CD14-positive monocyte (primary cell): ENCODE measurements at regions not wholly inside any gene's neighbourhood (a gene's known extent, or its start where the extent isn't known, plus 50 kb on each side); places are given as distances from the start of the nearest gene placed in this dataset.

Experiments used
- DNase-seq, 3 donors: peaks; one replicate each; pipeline ENCODE4 v3.0.0-alpha.2; 2011 to 2022
- H2AFZ ChIP-seq: 2 replicates; pipeline ENCODE4 v1.6.0; 2012; ENCODE audit warnings: mild to moderate bottlenecking, low read depth, low read length, inconsistent platforms; ENCODE audit not compliant: insufficient read depth, poor library complexity, severe bottlenecking
- H3K27ac ChIP-seq, 2 donors: 1 replicate in 1 of 2; 2 replicates in 1 of 2; pipeline ENCODE4 v1.5.1; 2012 to 2013; ENCODE audit warnings: low read length in 2 of 2, control low read depth in 1 of 2, inconsistent platforms in 1 of 2, low read depth in 1 of 2, mild to moderate bottlenecking in 1 of 2
- H3K27me3 ChIP-seq, 2 donors: one replicate each; pipeline versions ENCODE4 v1.6.0 to v1.6.1; 2011 to 2013; ENCODE audit warnings: low read length in 2 of 2; ENCODE audit not compliant: control insufficient read depth in 2 of 2, insufficient read depth in 2 of 2
- H3K36me3 ChIP-seq, 2 donors: replicated peaks in 1 of 2; 1 replicate in 1 of 2; 2 replicates in 1 of 2; pipeline versions ENCODE4 v1.5.1 to v1.6.1; 2012 to 2013; ENCODE audit warnings: low read length in 2 of 2, control low read depth in 1 of 2, inconsistent platforms in 1 of 2, mild to moderate bottlenecking in 1 of 2; ENCODE audit not compliant: insufficient read depth in 2 of 2, control insufficient read depth in 1 of 2
- H3K4me1 ChIP-seq, 2 donors: 1 replicate in 1 of 2; 2 replicates in 1 of 2; pipeline versions ENCODE4 v1.5.1 to v1.6.1; 2012 to 2013; ENCODE audit warnings: low read length in 2 of 2, control low read depth in 1 of 2, inconsistent platforms in 1 of 2, mild to moderate bottlenecking in 1 of 2, moderate library complexity in 1 of 2; ENCODE audit not compliant: insufficient read depth in 2 of 2, control insufficient read depth in 1 of 2
- H3K4me2 ChIP-seq: replicated peaks from 2 replicates; pipeline ENCODE3; 2012; ENCODE audit warnings: low read length, moderate library complexity, mild to moderate bottlenecking; ENCODE audit not compliant: poor library complexity, severe bottlenecking; ENCODE audit errors: extremely low read depth
- H3K4me3 ChIP-seq, 3 experiments: fragments of 200-600 bp in 1 of 3; sonication (generic) in 1 of 3; replicated peaks in 1 of 3; 1 replicate in 2 of 3; 2 replicates in 1 of 3; pipeline ENCODE4 v1.5.1; 2011 to 2013; ENCODE audit warnings: low read length in 3 of 3, mild to moderate bottlenecking in 3 of 3, control low read depth in 2 of 3, low read depth in 2 of 3, inconsistent platforms in 1 of 3, moderate library complexity in 1 of 3
- H3K79me2 ChIP-seq: 2 replicates; pipeline ENCODE4 v1.6.0; 2012; ENCODE audit warnings: mild to moderate bottlenecking, control low read depth, inconsistent platforms, low read length, moderate library complexity; ENCODE audit not compliant: insufficient read depth
- H3K9ac ChIP-seq: 2 replicates; pipeline ENCODE4 v1.6.0; 2017; ENCODE audit warnings: low read length, mild to moderate bottlenecking; ENCODE audit not compliant: insufficient read depth, poor library complexity, severe bottlenecking
- H3K9me3 ChIP-seq, 2 donors: replicated peaks in 1 of 2; 1 replicate in 1 of 2; 2 replicates in 1 of 2; pipeline versions ENCODE4 v1.5.1 to v1.6.1; 2012 to 2013; ENCODE audit warnings: low read length in 2 of 2, control low read depth in 1 of 2; ENCODE audit not compliant: control insufficient read depth in 1 of 2, insufficient read depth in 1 of 2
- H4K20me1 ChIP-seq: 2 replicates; pipeline ENCODE4 v1.6.0; 2012; ENCODE audit warnings: mild to moderate bottlenecking, low read length, control low read depth, moderate library complexity; ENCODE audit not compliant: insufficient read depth
- H3K27ac Mint-ChIP-seq, 7 donors: one replicate each; pipeline ENCODE4 v1.8.0; 2020; ENCODE audit warnings: mild to moderate bottlenecking in 7 of 7, mixed read lengths in 7 of 7, moderate library complexity in 6 of 7, inconsistent platforms in 2 of 7
- H3K27me3 Mint-ChIP-seq, 3 donors: one replicate each; pipeline ENCODE4 v1.8.0; 2021 to 2022; ENCODE audit warnings: low read depth in 3 of 3, mild to moderate bottlenecking in 3 of 3, mixed read lengths in 3 of 3, moderate library complexity in 3 of 3, inconsistent platforms in 1 of 3
- H3K36me3 Mint-ChIP-seq, 2 donors: one replicate each; pipeline ENCODE4 v1.8.0; 2020; ENCODE audit warnings: mixed read lengths in 2 of 2, inconsistent platforms in 1 of 2, mild to moderate bottlenecking in 1 of 2
- H3K4me1 Mint-ChIP-seq: one replicate; pipeline ENCODE4 v1.8.0; 2020; ENCODE audit warnings: mild to moderate bottlenecking, mixed read lengths
- H3K4me3 Mint-ChIP-seq, 2 donors: one replicate each; pipeline ENCODE4 v1.8.0; 2020; ENCODE audit warnings: mild to moderate bottlenecking in 2 of 2, mixed read lengths in 2 of 2, moderate library complexity in 1 of 2
- H3K9me3 Mint-ChIP-seq, 7 donors: one replicate each; pipeline ENCODE4 v1.8.0; 2020 to 2022; ENCODE audit warnings: mixed read lengths in 7 of 7, mild to moderate bottlenecking in 6 of 7, moderate library complexity in 6 of 7, inconsistent platforms in 2 of 7
- WGBS: methylation state at CpG from one replicate; pipeline ENCODE4 v1.1.5; 2013; ENCODE audit warnings: missing lambda C conversion rate; ENCODE audit not compliant: insufficient coverage; 5-methylcytosine and 5-hydroxymethylcytosine counted together
- intact Hi-C, 2 donors: fragments of 100-400 bp; cut with micrococcal nuclease; formaldehyde crosslinking; loops; one replicate each; pipeline versions ENCODE4 v1.15.0 to v1.15.1; 2023
- TF ChIP-seq, protein P1 (sequence below): fragments of 200-600 bp; IDR thresholded peaks from one replicate; pipeline ENCODE4 v1.8.0; 2022; ENCODE audit warnings: antibody characterized with exemption, mild to moderate bottlenecking

DNA sequence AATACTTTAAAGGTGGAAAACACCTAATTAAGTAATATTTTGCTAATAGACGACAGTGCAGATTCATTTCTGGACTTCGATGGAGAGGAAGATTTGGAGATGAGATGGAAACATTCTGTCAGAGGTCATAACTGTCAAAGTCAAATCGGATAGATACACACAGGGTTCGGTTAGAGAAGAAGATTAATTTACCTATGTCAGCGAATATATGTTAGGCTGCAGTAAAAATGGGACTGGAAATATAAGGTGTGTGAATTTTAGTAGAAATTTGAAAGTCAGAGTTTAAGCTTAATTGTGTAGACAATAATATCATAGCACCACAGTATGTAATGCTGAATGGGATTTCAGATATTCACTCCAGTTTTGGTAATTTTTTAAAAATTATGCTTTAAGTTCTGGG, 1020.3 kb upstream of the ACO1 start:
- Mint-ChIP-seq H3K27ac (no peak overlapping the region), H3K27me3 (no peaks in the 10 kb centered on the region), H3K9me3 (peaks cover 0 to 4% (median 0%) of the 10 kb centered on the region in 7 donors), H3K4me3 (no peak overlapping the region), H3K4me1 (no peaks in the 10 kb centered on the region), H3K36me3 (no peaks in the 10 kb centered on the region)
- H3K9ac ChIP-seq = no peak overlapping the region
- intact Hi-C loops = no loop called here
- no peaks in the 10 kb centered on the region for H3K27me3 ChIP-seq
- H3K9me3 ChIP-seq = no peaks in the 10 kb centered on the region
- H2AFZ ChIP-seq = no peak overlapping the region
- no peak overlapping the region for H3K27ac ChIP-seq
- no peak overlapping the region for H3K4me2 ChIP-seq
- H3K4me3 ChIP-seq = no peak overlapping the region
- no peaks in the 10 kb centered on the region for H4K20me1 ChIP-seq
- H3K79me2 ChIP-seq = no peaks in the 10 kb centered on the region
- no peaks in the 10 kb centered on the region for H3K4me1 ChIP-seq
- 100% methylated on average over 3 of the region's 5 CpGs for WGBS
- TF ChIP-seq, protein P1, sequence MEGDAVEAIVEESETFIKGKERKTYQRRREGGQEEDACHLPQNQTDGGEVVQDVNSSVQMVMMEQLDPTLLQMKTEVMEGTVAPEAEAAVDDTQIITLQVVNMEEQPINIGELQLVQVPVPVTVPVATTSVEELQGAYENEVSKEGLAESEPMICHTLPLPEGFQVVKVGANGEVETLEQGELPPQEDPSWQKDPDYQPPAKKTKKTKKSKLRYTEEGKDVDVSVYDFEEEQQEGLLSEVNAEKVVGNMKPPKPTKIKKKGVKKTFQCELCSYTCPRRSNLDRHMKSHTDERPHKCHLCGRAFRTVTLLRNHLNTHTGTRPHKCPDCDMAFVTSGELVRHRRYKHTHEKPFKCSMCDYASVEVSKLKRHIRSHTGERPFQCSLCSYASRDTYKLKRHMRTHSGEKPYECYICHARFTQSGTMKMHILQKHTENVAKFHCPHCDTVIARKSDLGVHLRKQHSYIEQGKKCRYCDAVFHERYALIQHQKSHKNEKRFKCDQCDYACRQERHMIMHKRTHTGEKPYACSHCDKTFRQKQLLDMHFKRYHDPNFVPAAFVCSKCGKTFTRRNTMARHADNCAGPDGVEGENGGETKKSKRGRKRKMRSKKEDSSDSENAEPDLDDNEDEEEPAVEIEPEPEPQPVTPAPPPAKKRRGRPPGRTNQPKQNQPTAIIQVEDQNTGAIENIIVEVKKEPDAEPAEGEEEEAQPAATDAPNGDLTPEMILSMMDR = no peak
- DNase-seq = no peak
- no peaks in the 10 kb centered on the region for H3K36me3 ChIP-seq

DNA sequence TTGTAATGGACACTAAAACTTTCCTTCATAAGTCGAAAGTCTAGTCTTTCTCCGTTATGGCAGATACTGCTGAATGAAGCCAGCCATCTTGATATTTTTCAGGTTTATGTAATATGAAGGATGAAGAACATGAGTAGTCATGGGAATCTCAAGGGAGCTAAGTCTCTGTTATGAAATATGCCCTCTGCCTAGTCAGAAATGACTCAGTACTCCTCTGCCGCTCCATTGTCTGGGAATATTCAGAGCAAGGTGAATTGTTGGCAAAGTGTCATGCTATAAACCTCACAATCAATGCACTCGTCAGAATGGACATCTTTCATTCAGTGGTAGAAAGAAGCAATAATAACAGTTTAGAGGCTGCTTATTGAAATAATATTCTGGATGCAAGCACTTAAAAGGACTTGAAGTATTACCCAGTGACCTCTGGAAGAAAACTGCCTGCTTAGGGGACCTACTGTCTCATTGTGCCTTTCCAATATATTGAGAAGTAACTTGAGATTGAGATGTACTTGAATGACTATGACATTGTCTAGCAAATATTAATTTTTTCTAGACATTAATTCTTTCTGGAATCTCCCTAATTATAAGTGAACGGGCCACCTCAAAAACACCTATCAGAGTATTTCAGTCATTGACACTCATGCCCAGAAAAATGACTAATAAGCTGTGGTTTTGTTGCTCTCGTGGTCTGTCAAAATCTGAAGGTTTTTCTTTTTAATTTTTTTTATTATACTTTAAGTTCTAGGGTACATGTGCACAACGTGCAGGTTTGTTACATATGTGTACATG, 1011.5 kb upstream of the ACO1 start:
- H3K27me3 Mint-ChIP-seq = no peaks in the 10 kb centered on the region
- Histone ChIP-seq H3K4me2 (no peak overlapping the region), H3K4me3 (no peak overlapping the region), H3K27me3 (no peaks in the 10 kb centered on the region), H4K20me1 (no peaks in the 10 kb centered on the region), H3K36me3 (no peaks in the 10 kb centered on the region), H3K9ac (no peak overlapping the region), H3K4me1 (no peaks in the 10 kb centered on the region), H3K9me3 (no peaks in the 10 kb centered on the region), H2AFZ (no peak overlapping the region), H3K27ac (no peak overlapping the region), H3K79me2 (no peaks in the 10 kb centered on the region)
- H3K9me3 Mint-ChIP-seq = peaks cover 0 to 10% (median 5%) of the 10 kb centered on the region in 7 donors
- no peak overlapping the region for H3K4me3 Mint-ChIP-seq
- no peaks in the 10 kb centered on the region for H3K36me3 Mint-ChIP-seq
- no CpG with 5 or more reads among the region's 7 CpGs for WGBS
- no peaks in the 10 kb centered on the region for H3K4me1 Mint-ChIP-seq
- intact Hi-C loops = no loop called here
- no peak overlapping the region for H3K27ac Mint-ChIP-seq
- no peak for DNase-seq
- TF ChIP-seq, protein P1 = no peak
